SK-N-MC (cell line): ENCODE measurements at regions not wholly inside any gene's neighbourhood (a gene's known extent, or its start where the extent isn't known, plus 50 kb on each side); places are given as distances from the start of the nearest gene placed in this dataset.
"Not testable (repeated sequence)": the region's sequence is repeated elsewhere in the genome, so short reads cannot be mapped to it uniquely, and the experiment has no call there.

Experiments used
- DNase-seq: peaks from one replicate; pipeline ENCODE4 v3.0.0-alpha.2; 2011; ENCODE audit warnings: low read depth, low spot score
- H3K27ac ChIP-seq: fragments of 200-600 bp; sonication (generic); 2 replicates; pipeline ENCODE4 v1.5.1; 2016; ENCODE audit warnings: mixed run types
- H3K36me3 ChIP-seq: fragments of 200-600 bp; sonication (generic); 2 replicates; pipeline ENCODE4 v1.6.1; 2017; ENCODE audit warnings: antibody characterized with exemption, low read length, mixed read lengths; ENCODE audit not compliant: insufficient read depth
- H3K4me3 ChIP-seq: fragments of 200-600 bp; sonication (generic); 2 replicates; pipeline ENCODE4 v1.5.1; 2016
- H3K9ac ChIP-seq: fragments of 200-600 bp; sonication (generic); 2 replicates; pipeline ENCODE4 v1.8.0; 2017; ENCODE audit warnings: mixed run types, mixed read lengths; ENCODE audit not compliant: insufficient read length
- H3K9me3 ChIP-seq: fragments of 200-600 bp; sonication (generic); 2 replicates; pipeline ENCODE4 v1.6.1; 2017; ENCODE audit warnings: low read depth, mild to moderate bottlenecking, antibody characterized with exemption, low read length, moderate library complexity, mixed read lengths
- EZH2 ChIP-seq: fragments of 200-600 bp; sonication (generic); IDR thresholded peaks from one replicate; pipeline ENCODE4 v1.6.1; 2017; ENCODE audit warnings: antibody characterized with exemption
- FOXP2 ChIP-seq: optimal IDR thresholded peaks from 2 replicates; pipeline ENCODE3; 2011; ENCODE audit warnings: mild to moderate bottlenecking, moderate library complexity; ENCODE audit not compliant: insufficient read depth; ENCODE audit errors: extremely low read length, control extremely low read depth
- POLR2AphosphoS5 ChIP-seq: IDR thresholded peaks from 2 replicates; pipeline ENCODE4 v1.6.1; 2012; ENCODE audit warnings: mild to moderate bottlenecking, low read depth, low read length, borderline replicate concordance

GRCh38 chr18:59075923-59076322 lies 63.8 kb upstream of the SEC11C start:
- H3K9ac ChIP-seq: no peak overlapping the region
- H3K36me3 ChIP-seq: no peaks in the 10 kb centered on the region
- no peaks in the 10 kb centered on the region for H3K9me3 ChIP-seq
- no peak overlapping the region for H3K27ac ChIP-seq
- no peak for DNase-seq
- no peak overlapping the region for H3K4me3 ChIP-seq
- TF ChIP-seq FOXP2 (no peak), POLR2AphosphoS5 (no peak), EZH2 (no peak)

GRCh38 chr18:59079264-59079663 lies 60.4 kb upstream of the SEC11C start:
- Histone ChIP-seq H3K9ac (no peak overlapping the region), H3K27ac (no peak overlapping the region), H3K4me3 (no peak overlapping the region), H3K36me3 (no peaks in the 10 kb centered on the region), H3K9me3 (no peaks in the 10 kb centered on the region)
- TF ChIP-seq POLR2AphosphoS5 (no peak), FOXP2 (no peak), EZH2 (no peak)
- DNase-seq: no peak

- H3K36me3 ChIP-seq, DNase-seq, H3K9me3 ChIP-seq, H3K4me3 ChIP-seq, H3K27ac ChIP-seq, H3K9ac ChIP-seq: not testable (repeated sequence)
Measured at GRCh38 chr18:59079687-59080501, 59.8 kb upstream of the SEC11C start.

- Histone ChIP-seq H3K9me3 (no peaks in the 10 kb centered on the region), H3K4me3 (no peak overlapping the region), H3K9ac (no peak overlapping the region), H3K27ac (peak overlapping the region; percentile 42; the same call in 1 of the 2 replicates), H3K36me3 (no peaks in the 10 kb centered on the region)
- DNase-seq: no peak
- TF ChIP-seq FOXP2: no peak
- TF ChIP-seq POLR2AphosphoS5: no peak
- no peak for TF ChIP-seq EZH2
Measured at GRCh38 chr18:59083136-59083818, 56.4 kb upstream of the SEC11C start.

GRCh38 chr18:59085126-59085794 lies 54.4 kb upstream of the SEC11C start:
- Histone ChIP-seq H3K27ac (peak overlapping the region; percentile 73), H3K4me3 (no peak overlapping the region), H3K9ac (no peak overlapping the region), H3K36me3 (no peaks in the 10 kb centered on the region), H3K9me3 (no peaks in the 10 kb centered on the region)
- DNase-seq: no peak
- TF ChIP-seq POLR2AphosphoS5 (no peak), FOXP2 (no peak), EZH2 (no peak)

- Histone ChIP-seq H3K36me3 (no peaks in the 10 kb centered on the region), H3K9ac (no peak overlapping the region), H3K9me3 (no peaks in the 10 kb centered on the region), H3K27ac (peak overlapping the region; percentile 73; the same call in 1 of the 2 replicates), H3K4me3 (no peak overlapping the region)
- no peak for DNase-seq
- TF ChIP-seq POLR2AphosphoS5: no peak
- no peak for TF ChIP-seq FOXP2
- no peak for TF ChIP-seq EZH2
Measured at GRCh38 chr18:59085797-59086196, 53.9 kb upstream of the SEC11C start.

GRCh38 chr18:59086522-59086921 lies 53.2 kb upstream of the SEC11C start:
- no peak for DNase-seq
- no peak overlapping the region for H3K9ac ChIP-seq
- no peaks in the 10 kb centered on the region for H3K9me3 ChIP-seq
- no peaks in the 10 kb centered on the region for H3K36me3 ChIP-seq
- no peak overlapping the region for H3K4me3 ChIP-seq
- H3K27ac ChIP-seq: no peak overlapping the region
- TF ChIP-seq EZH2 (no peak), FOXP2 (no peak), POLR2AphosphoS5 (no peak)

GRCh38 chr18:59087391-59087790 lies 52.3 kb upstream of the SEC11C start:
- Histone ChIP-seq H3K9me3 (no peaks in the 10 kb centered on the region), H3K27ac (no peak overlapping the region), H3K9ac (no peak overlapping the region), H3K4me3 (no peak overlapping the region), H3K36me3 (no peaks in the 10 kb centered on the region)
- no peak for TF ChIP-seq EZH2
- no peak for TF ChIP-seq POLR2AphosphoS5
- TF ChIP-seq FOXP2: no peak
- DNase-seq: no peak
